ENCODE measurements at regions not wholly inside any gene's neighbourhood (a gene's known extent, or its start where the extent isn't known, plus 50 kb on each side); places are given as distances from the start of the nearest gene placed in this dataset.

GRCh38 chr13:39881887-39882286, 226.4 kb downstream of the COG6 start:
- TF ChIP-seq CTCF (IDR thresholded peaks at IDR 0.05; ENCODE audit: low read depth, low read length) (no peak), POLR2A (IDR thresholded peaks at IDR 0.05; ENCODE audit: extremely low read depth, insufficient read length) (no peak), MAX (IDR thresholded peaks at IDR 0.05; ENCODE audit: low read depth, low read length) (no peak), MYC (IDR thresholded peaks at IDR 0.05; ENCODE audit: low read depth, low read length) (no peak)

Measured in NB4 (cell line).